Smooth muscle cell (in vitro differentiated cells): ENCODE measurements at regions not wholly inside any gene's neighbourhood (a gene's known extent, or its start where the extent isn't known, plus 50 kb on each side); places are given as distances from the start of the nearest gene placed in this dataset.

Experiments used
- DNase-seq: peaks from one replicate; lab custom pipeline; 2025; ENCODE audit not compliant: unreplicated experiment; lab: John Stamatoyannopoulos, UW
- H2AFZ ChIP-seq: fragments of 200-600 bp; sonication (generic); 2 replicates; pipeline ENCODE4 v1.6.0; 2016; ENCODE audit warnings: antibody characterized with exemption, low read depth, mild to moderate bottlenecking
- H3F3A ChIP-seq: fragments of 200-600 bp; sonication (generic); 2 replicates; pipeline ENCODE4 v1.6.0; 2017; ENCODE audit warnings: antibody characterized with exemption, low read depth
- H3K27ac ChIP-seq: fragments of 200-600 bp; sonication (generic); 2 replicates; pipeline ENCODE4 v1.5.1; 2016; ENCODE audit warnings: low read depth, mild to moderate bottlenecking
- H3K27me3 ChIP-seq: fragments of 200-600 bp; sonication (generic); 2 replicates; pipeline ENCODE4 v1.6.1; 2016; ENCODE audit warnings: low read depth, mild to moderate bottlenecking
- H3K36me3 ChIP-seq: fragments of 200-600 bp; sonication (generic); 2 replicates; pipeline ENCODE4 v1.5.1; 2016; ENCODE audit warnings: low read depth
- H3K4me1 ChIP-seq: fragments of 200-600 bp; sonication (generic); 2 replicates; pipeline ENCODE4 v1.5.1; 2016; ENCODE audit warnings: low read depth
- H3K4me2 ChIP-seq: fragments of 200-600 bp; sonication (generic); 2 replicates; pipeline ENCODE4 v1.6.0; 2016; ENCODE audit warnings: mild to moderate bottlenecking
- H3K4me3 ChIP-seq: fragments of 200-600 bp; sonication (generic); 2 replicates; pipeline ENCODE4 v1.5.1; 2016; ENCODE audit warnings: mild to moderate bottlenecking
- H3K79me2 ChIP-seq: fragments of 200-600 bp; sonication (generic); 2 replicates; pipeline ENCODE4 v1.6.0; 2016; ENCODE audit warnings: low read depth, mild to moderate bottlenecking
- H3K9ac ChIP-seq: fragments of 200-600 bp; sonication (generic); 2 replicates; pipeline ENCODE4 v1.6.0; 2016; ENCODE audit warnings: low read depth
- H3K9me3 ChIP-seq: fragments of 200-600 bp; sonication (generic); replicated peaks from 2 replicates; pipeline ENCODE4 v1.5.1; 2016; ENCODE audit warnings: low read depth
- H4K20me1 ChIP-seq: fragments of 200-600 bp; sonication (generic); 2 replicates; pipeline ENCODE4 v1.6.0; 2016; ENCODE audit warnings: low read depth
- WGBS: methylation state at CpG from one replicate; pipeline ENCODE4 v1.1.7; 2016; ENCODE audit warnings: low lambda C conversion rate; 5-methylcytosine and 5-hydroxymethylcytosine counted together
- TF ChIP-seq, protein P1 (sequence below): fragments of 200-600 bp; sonication (generic); IDR thresholded peaks from 2 replicates; pipeline ENCODE4 v1.5.1; 2017; ENCODE audit warnings: borderline replicate concordance, mild to moderate bottlenecking, antibody characterized with exemption; ENCODE audit not compliant: insufficient read depth, poor library complexity, severe bottlenecking

DNA sequence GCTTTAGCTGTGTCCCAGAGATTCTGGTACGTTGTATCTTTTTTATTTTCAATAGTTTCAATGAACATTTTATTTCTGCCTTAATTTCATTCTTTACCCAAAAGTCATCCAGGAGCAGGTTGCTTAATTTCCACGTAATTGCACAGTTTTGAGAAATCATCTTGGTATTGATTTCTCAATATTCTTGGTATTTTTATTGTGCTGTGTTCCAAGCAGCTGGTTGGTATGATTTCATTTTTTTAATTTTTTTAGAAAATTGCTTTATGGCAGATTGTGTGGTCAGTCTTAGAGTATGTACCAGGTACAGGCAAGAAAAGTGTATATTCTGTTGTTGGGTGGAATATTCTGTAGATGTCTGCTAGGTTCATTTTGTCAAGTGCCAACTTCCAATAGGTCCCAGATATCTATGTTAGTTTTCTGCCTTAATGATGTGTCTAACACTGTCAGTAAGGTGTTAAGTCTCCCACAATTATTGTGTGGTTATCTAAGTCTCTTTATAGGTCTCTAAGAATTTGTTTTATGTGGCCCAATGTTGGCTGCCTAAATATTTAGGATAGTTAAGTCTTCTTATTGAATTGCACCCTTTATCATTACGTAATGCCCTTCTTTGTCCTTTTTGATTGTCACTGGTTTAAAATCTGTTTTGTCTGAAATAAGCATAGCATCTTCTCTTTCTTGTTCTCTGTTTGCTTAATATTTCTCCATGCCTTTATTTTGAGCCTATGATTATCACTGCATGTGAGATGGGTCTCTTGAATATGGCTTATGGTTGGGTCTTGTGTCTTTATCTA is 366.9 kb upstream of the IRAK1BP1 start:
- Histone ChIP-seq H4K20me1 (no peaks in the 10 kb centered on the region), H3K9ac (no peak overlapping the region), H3K9me3 (no peaks in the 10 kb centered on the region), H3K27me3 (no peaks in the 10 kb centered on the region), H3K36me3 (no peaks in the 10 kb centered on the region), H3K79me2 (no peaks in the 10 kb centered on the region), H3F3A (no peaks in the 10 kb centered on the region), H3K4me3 (no peak overlapping the region), H2AFZ (no peak overlapping the region), H3K4me1 (no peaks in the 10 kb centered on the region), H3K4me2 (no peak overlapping the region), H3K27ac (no peak overlapping the region)
- TF ChIP-seq, protein P1, sequence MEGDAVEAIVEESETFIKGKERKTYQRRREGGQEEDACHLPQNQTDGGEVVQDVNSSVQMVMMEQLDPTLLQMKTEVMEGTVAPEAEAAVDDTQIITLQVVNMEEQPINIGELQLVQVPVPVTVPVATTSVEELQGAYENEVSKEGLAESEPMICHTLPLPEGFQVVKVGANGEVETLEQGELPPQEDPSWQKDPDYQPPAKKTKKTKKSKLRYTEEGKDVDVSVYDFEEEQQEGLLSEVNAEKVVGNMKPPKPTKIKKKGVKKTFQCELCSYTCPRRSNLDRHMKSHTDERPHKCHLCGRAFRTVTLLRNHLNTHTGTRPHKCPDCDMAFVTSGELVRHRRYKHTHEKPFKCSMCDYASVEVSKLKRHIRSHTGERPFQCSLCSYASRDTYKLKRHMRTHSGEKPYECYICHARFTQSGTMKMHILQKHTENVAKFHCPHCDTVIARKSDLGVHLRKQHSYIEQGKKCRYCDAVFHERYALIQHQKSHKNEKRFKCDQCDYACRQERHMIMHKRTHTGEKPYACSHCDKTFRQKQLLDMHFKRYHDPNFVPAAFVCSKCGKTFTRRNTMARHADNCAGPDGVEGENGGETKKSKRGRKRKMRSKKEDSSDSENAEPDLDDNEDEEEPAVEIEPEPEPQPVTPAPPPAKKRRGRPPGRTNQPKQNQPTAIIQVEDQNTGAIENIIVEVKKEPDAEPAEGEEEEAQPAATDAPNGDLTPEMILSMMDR, result no peak
- 74% methylated on average over 3 of the region's 3 CpGs for WGBS
- DNase-seq, result no peak

DNA sequence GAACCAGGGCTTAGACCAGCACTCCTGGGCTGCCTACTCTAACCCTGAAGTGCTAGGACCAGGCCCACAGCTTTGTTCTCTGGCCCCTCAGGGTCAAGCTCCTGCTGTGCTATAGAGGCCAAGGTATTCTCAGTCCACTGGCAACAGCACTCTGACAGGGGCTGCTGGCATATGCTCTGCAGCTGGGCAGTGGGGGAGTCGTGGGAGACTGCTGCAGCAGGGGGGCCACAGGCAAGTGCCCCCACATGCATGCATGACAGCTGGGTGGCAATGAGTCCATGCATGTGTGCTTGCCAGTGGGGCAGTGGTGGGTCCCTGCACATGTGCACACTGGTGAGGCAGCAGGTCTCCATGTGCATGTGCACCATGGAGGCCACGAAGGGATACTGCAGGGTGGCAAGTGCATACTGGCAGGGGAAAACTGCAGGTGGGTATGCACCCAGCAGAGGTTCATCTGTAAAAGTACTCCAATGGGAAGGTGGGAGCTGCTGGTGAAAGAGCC is 364.9 kb upstream of the IRAK1BP1 start:
- no peaks in the 10 kb centered on the region for H3F3A ChIP-seq
- no peak overlapping the region for H3K9ac ChIP-seq
- WGBS, result 81% methylated on average over 2 of the region's 2 CpGs

DNA sequence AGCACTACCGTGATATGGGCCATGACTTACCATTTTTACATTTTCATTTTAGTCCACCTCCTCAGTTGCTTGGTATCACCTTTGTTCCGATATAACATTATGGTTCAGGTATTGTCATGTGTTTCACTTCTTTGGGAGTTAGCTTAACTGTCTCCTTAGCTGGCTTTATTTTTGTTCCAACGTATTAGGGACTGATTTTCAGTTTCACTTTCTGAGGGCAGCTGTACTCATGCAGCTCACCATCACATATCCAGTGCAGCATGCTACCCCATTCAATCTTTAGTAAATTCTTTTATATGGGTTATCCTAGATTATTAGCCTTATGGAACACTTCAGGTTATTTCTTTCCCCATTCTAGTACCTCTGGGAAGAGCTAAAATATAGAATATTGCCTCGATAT is 362.2 kb upstream of the IRAK1BP1 start:
- TF ChIP-seq, protein P1, result no peak
- H3K4me1 ChIP-seq, result no peaks in the 10 kb centered on the region
- no peak overlapping the region for H3K27ac ChIP-seq
- H2AFZ ChIP-seq, result no peak overlapping the region
- no peaks in the 10 kb centered on the region for H3K9me3 ChIP-seq
- no peaks in the 10 kb centered on the region for H3F3A ChIP-seq
- H3K79me2 ChIP-seq, result no peaks in the 10 kb centered on the region
- no peaks in the 10 kb centered on the region for H4K20me1 ChIP-seq
- DNase-seq, result no peak
- no peak overlapping the region for H3K4me2 ChIP-seq
- H3K36me3 ChIP-seq, result no peaks in the 10 kb centered on the region
- WGBS, result 82% methylated on average over 4 of the region's 4 CpGs
- H3K4me3 ChIP-seq, result no peak overlapping the region
- no peaks in the 10 kb centered on the region for H3K27me3 ChIP-seq
- no peak overlapping the region for H3K9ac ChIP-seq

More for the DNA sequence above, 364.9 kb upstream of the IRAK1BP1 start:
- H3K4me3 ChIP-seq, result no peak overlapping the region
- no peaks in the 10 kb centered on the region for H4K20me1 ChIP-seq
- H2AFZ ChIP-seq, result no peak overlapping the region
- H3K4me2 ChIP-seq, result no peak overlapping the region
- H3K36me3 ChIP-seq, result no peaks in the 10 kb centered on the region
- DNase-seq, result no peak
- no peaks in the 10 kb centered on the region for H3K9me3 ChIP-seq
- no peaks in the 10 kb centered on the region for H3K79me2 ChIP-seq
- H3K27ac ChIP-seq, result no peak overlapping the region
- no peaks in the 10 kb centered on the region for H3K4me1 ChIP-seq
- H3K27me3 ChIP-seq, result no peaks in the 10 kb centered on the region
- TF ChIP-seq, protein P1, result no peak

DNA sequence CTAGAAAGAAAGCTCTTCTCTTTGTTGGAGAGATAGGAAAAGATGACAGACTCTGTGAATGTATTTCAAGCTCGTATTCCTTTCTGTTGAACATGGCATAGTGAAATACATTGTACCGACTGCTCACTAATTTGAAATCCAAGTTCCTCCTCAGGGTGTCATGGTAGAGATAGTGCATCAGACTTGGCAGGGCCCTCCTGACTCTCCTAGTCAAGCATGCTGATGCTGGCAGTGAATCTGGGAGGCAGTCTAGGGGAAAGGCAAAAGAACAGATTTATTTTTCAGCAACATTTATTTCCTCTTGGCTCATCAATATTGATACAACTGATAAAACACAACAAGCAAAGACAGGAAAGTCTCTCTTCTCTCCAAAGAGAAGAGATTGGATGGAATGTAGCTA is 356.3 kb upstream of the IRAK1BP1 start:
- Histone ChIP-seq H2AFZ (no peak overlapping the region), H3K9me3 (no peaks in the 10 kb centered on the region), H3F3A (no peaks in the 10 kb centered on the region), H3K4me3 (no peak overlapping the region), H3K36me3 (no peaks in the 10 kb centered on the region), H3K27me3 (no peaks in the 10 kb centered on the region), H3K27ac (no peak overlapping the region), H4K20me1 (no peaks in the 10 kb centered on the region), H3K4me1 (no peaks in the 10 kb centered on the region), H3K4me2 (no peak overlapping the region), H3K9ac (no peak overlapping the region), H3K79me2 (no peaks in the 10 kb centered on the region)
- DNase-seq, result no peak
- TF ChIP-seq, protein P1, result no peak
- 91% methylated on average over 2 of the region's 2 CpGs for WGBS
